Body of pancreas (tissue), 4 donors: ENCODE measurements at regions not wholly inside any gene's neighbourhood (a gene's known extent, or its start where the extent isn't known, plus 50 kb on each side); places are given as distances from the start of the nearest gene placed in this dataset.

ENCODE experiments used
- CTCF ChIP-seq, 7 experiments: fragments of 450-650 bp in 4 of 7; fragments of 200-600 bp in 3 of 7; sonication (generic) in 3 of 7; IDR thresholded peaks; one replicate each; pipeline ENCODE4 v1.5.1; 2016 to 2019; ENCODE audit warnings: antibody characterized with exemption in 7 of 7
- POLR2A ChIP-seq, 3 donors: fragments of 450-650 bp; IDR thresholded peaks; one replicate each; pipeline ENCODE4 v1.6.1; 2016; ENCODE audit warnings: antibody characterized with exemption in 3 of 3, mild to moderate bottlenecking in 2 of 3

- TF ChIP-seq CTCF (IDR thresholded peaks at IDR 0.05) (no peak), POLR2A (IDR thresholded peaks at IDR 0.05) (no peak)
These were observed 253.4 kb upstream of the ANKH start for GRCh38 chr5:15124871-15125568.
